Chondrocyte (in vitro differentiated cells): ENCODE measurements at regions not wholly inside any gene's neighbourhood (a gene's known extent, or its start where the extent isn't known, plus 50 kb on each side); places are given as distances from the start of the nearest gene placed in this dataset.

Source experiments
- DNase-seq: peaks from one replicate; pipeline ENCODE4 v3.0.0; 2021; ENCODE audit warnings: mixed read lengths, low spot score
- H3K27ac Mint-ChIP-seq: one replicate; pipeline ENCODE4 v1.8.0; 2021; ENCODE audit warnings: mild to moderate bottlenecking, moderate library complexity, mixed read lengths; ENCODE audit not compliant: unreplicated experiment
- H3K27me3 Mint-ChIP-seq: 2 replicates; pipeline ENCODE4 v1.8.0; 2021; ENCODE audit warnings: low read depth, mixed read lengths
- H3K36me3 Mint-ChIP-seq: 2 replicates; pipeline ENCODE4 v1.8.0; 2021; ENCODE audit warnings: low read depth, mixed read lengths
- H3K4me1 Mint-ChIP-seq: 2 replicates; pipeline ENCODE4 v1.8.0; 2021; ENCODE audit warnings: low read depth, mild to moderate bottlenecking, mixed read lengths
- H3K4me3 Mint-ChIP-seq: one replicate; pipeline ENCODE4 v1.8.0; 2021; ENCODE audit warnings: mild to moderate bottlenecking, moderate library complexity, mixed read lengths; ENCODE audit not compliant: unreplicated experiment
- H3K9me3 Mint-ChIP-seq: 2 replicates; pipeline ENCODE4 v1.8.0; 2021; ENCODE audit warnings: low read depth, mixed read lengths
- CTCF ChIP-seq: fragments of 200-600 bp; sonication (generic); IDR thresholded peaks from 2 replicates; pipeline ENCODE4 v1.5.0; 2021; ENCODE audit warnings: antibody characterized with exemption, mild to moderate bottlenecking, moderate library complexity

GRCh38 chr3:56851966-56852884 is 50.5 kb upstream of the ARHGEF3 start:
- Mint-ChIP-seq H3K27me3 (no peaks in the 10 kb centered on the region), H3K4me3 (no peak overlapping the region), H3K4me1 (peaks cover 23% of the 10 kb centered on the region), H3K27ac (peak overlapping the region; percentile 38), H3K36me3 (no peaks in the 10 kb centered on the region), H3K9me3 (no peaks in the 10 kb centered on the region)
- TF ChIP-seq CTCF, result no peak
- DNase-seq, result no peak
